ENCODE measurements at regions not wholly inside any gene's neighbourhood (a gene's known extent, or its start where the extent isn't known, plus 50 kb on each side); places are given as distances from the start of the nearest gene placed in this dataset.

GRCh38 chr7:19248115-19248514 is 102.9 kb upstream of the FERD3L start:
- TF ChIP-seq, protein P1, sequence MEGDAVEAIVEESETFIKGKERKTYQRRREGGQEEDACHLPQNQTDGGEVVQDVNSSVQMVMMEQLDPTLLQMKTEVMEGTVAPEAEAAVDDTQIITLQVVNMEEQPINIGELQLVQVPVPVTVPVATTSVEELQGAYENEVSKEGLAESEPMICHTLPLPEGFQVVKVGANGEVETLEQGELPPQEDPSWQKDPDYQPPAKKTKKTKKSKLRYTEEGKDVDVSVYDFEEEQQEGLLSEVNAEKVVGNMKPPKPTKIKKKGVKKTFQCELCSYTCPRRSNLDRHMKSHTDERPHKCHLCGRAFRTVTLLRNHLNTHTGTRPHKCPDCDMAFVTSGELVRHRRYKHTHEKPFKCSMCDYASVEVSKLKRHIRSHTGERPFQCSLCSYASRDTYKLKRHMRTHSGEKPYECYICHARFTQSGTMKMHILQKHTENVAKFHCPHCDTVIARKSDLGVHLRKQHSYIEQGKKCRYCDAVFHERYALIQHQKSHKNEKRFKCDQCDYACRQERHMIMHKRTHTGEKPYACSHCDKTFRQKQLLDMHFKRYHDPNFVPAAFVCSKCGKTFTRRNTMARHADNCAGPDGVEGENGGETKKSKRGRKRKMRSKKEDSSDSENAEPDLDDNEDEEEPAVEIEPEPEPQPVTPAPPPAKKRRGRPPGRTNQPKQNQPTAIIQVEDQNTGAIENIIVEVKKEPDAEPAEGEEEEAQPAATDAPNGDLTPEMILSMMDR (IDR thresholded peaks at IDR 0.05) = no peak
- TF ChIP-seq POLR2A (IDR thresholded peaks at IDR 0.05) = no peak
